Natural killer cell (primary cell): ENCODE measurements at regions not wholly inside any gene's neighbourhood (a gene's known extent, or its start where the extent isn't known, plus 50 kb on each side); places are given as distances from the start of the nearest gene placed in this dataset.

Experiments used
- ATAC-seq, 3 donors: fragments of 150-1000 bp in 2 of 3; fragments of 200-7000 bp in 1 of 3; cut with Tn5 transposase; 1 replicate in 1 of 3; 2 replicates in 2 of 3; pipeline ENCODE4 v1.10.0; 2021; ENCODE audit warnings: mild to moderate bottlenecking in 2 of 3, moderate library complexity in 2 of 3
- DNase-seq, 2 donors: peaks; one replicate each; pipeline versions ENCODE4 v3.0.0 to v3.0.0-alpha.2; 2013 to 2021; ENCODE audit warnings: mixed read lengths in 1 of 2
- H3K27ac ChIP-seq: one replicate; pipeline ENCODE4 v1.5.1; 2013; ENCODE audit warnings: mild to moderate bottlenecking, low read length
- H3K27me3 ChIP-seq: one replicate; pipeline ENCODE4 v1.6.1; 2013; ENCODE audit warnings: low read length; ENCODE audit not compliant: control insufficient read depth, insufficient read depth
- H3K36me3 ChIP-seq: one replicate; pipeline ENCODE4 v1.6.1; 2013; ENCODE audit warnings: low read length; ENCODE audit not compliant: control insufficient read depth, insufficient read depth
- H3K4me1 ChIP-seq: one replicate; pipeline ENCODE4 v1.6.1; 2013; ENCODE audit warnings: low read length; ENCODE audit not compliant: control insufficient read depth, insufficient read depth
- H3K4me3 ChIP-seq: one replicate; pipeline ENCODE4 v1.5.1; 2013; ENCODE audit warnings: low read length
- H3K9me3 ChIP-seq: one replicate; pipeline ENCODE4 v1.6.1; 2013; ENCODE audit warnings: low read length; ENCODE audit not compliant: control insufficient read depth, insufficient read depth
- H3K27ac Mint-ChIP-seq, 2 donors: one replicate each; pipeline ENCODE4 v1.8.0; 2022; ENCODE audit warnings: mild to moderate bottlenecking in 2 of 2, mixed read lengths in 2 of 2, moderate library complexity in 1 of 2
- H3K27me3 Mint-ChIP-seq, 2 donors: one replicate each; pipeline ENCODE4 v1.8.0; 2022; ENCODE audit warnings: low read depth in 2 of 2, mixed read lengths in 2 of 2
- H3K36me3 Mint-ChIP-seq: one replicate; pipeline ENCODE4 v1.8.0; 2022; ENCODE audit warnings: mixed read lengths
- H3K4me1 Mint-ChIP-seq, 2 donors: one replicate each; pipeline ENCODE4 v1.8.0; 2022; ENCODE audit warnings: mixed read lengths in 2 of 2
- H3K4me3 Mint-ChIP-seq: one replicate; pipeline ENCODE4 v1.8.0; 2022; ENCODE audit warnings: mild to moderate bottlenecking, moderate library complexity, mixed read lengths
- H3K9me3 Mint-ChIP-seq, 2 donors: one replicate each; pipeline ENCODE4 v1.8.0; 2022; ENCODE audit warnings: mixed read lengths in 2 of 2
- WGBS: methylation state at CpG from one replicate; pipeline ENCODE4 v1.1.7; 2013; ENCODE audit warnings: missing lambda C conversion rate; ENCODE audit not compliant: insufficient coverage; 5-methylcytosine and 5-hydroxymethylcytosine counted together
- intact Hi-C: fragments of 100-400 bp; cut with micrococcal nuclease; formaldehyde crosslinking; loops from one replicate; pipeline ENCODE4 v1.14.2; 2022
- TF ChIP-seq, protein P1 (sequence below): fragments of 200-600 bp; IDR thresholded peaks from one replicate; pipeline ENCODE4 v1.8.0; 2022; ENCODE audit warnings: antibody characterized with exemption

DNA sequence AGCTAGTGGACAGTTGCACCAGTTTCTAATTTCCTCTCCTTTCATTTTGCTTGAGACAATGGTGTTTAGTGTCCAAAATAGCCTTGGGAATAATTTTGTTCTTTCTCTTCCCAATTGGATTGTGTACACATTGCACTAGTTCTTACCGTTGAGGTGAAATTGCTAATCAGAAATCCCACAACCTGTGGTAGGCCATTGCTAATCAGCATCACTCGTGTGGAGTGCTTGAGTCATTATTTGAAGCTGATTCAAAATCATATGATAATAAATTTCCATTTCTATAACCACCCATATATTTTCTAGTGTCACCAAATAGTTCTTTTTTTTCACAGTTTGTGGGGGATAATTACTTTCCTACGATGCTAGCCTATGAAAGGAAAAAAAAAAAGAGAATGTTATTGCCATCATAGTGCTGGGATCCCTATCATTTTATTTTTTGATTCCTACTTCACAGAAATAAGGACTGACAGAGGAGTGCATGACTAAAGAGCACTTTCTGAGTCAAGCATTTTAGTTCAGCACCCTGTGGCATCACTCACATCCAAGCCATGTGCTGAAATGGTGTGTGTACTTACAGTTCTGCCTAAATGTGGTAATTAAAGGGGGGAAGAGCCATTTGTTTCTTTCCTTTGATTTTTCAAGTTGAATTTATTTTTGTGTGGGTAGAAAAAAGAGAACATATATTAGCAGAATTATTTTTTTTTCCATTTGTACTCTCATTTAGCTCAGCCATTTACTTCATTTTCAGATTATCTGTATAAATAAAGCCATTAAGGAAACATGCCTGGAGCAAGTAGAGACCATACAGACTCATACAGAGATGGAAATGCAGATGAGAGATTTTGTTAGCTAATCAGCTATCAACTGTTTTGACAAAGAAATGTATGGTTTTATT, 108.0 kb upstream of the MEIS2 start:
- TF ChIP-seq, protein P1, sequence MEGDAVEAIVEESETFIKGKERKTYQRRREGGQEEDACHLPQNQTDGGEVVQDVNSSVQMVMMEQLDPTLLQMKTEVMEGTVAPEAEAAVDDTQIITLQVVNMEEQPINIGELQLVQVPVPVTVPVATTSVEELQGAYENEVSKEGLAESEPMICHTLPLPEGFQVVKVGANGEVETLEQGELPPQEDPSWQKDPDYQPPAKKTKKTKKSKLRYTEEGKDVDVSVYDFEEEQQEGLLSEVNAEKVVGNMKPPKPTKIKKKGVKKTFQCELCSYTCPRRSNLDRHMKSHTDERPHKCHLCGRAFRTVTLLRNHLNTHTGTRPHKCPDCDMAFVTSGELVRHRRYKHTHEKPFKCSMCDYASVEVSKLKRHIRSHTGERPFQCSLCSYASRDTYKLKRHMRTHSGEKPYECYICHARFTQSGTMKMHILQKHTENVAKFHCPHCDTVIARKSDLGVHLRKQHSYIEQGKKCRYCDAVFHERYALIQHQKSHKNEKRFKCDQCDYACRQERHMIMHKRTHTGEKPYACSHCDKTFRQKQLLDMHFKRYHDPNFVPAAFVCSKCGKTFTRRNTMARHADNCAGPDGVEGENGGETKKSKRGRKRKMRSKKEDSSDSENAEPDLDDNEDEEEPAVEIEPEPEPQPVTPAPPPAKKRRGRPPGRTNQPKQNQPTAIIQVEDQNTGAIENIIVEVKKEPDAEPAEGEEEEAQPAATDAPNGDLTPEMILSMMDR, result no peak
- no peak overlapping the region for H3K4me3 ChIP-seq
- no peaks in the 10 kb centered on the region for H3K27me3 Mint-ChIP-seq
- H3K4me1 Mint-ChIP-seq, result no peaks in the 10 kb centered on the region
- H3K36me3 Mint-ChIP-seq, result no peaks in the 10 kb centered on the region
- peaks cover 10 to 14% of the 10 kb centered on the region in 2 donors for H3K9me3 Mint-ChIP-seq
- WGBS, result 88% methylated on average over 1 of the region's 3 CpGs
- no peak for DNase-seq
- H3K4me3 Mint-ChIP-seq, result no peak overlapping the region
- no peaks in the 10 kb centered on the region for H3K27me3 ChIP-seq
- H3K4me1 ChIP-seq, result no peaks in the 10 kb centered on the region
- no peaks in the 10 kb centered on the region for H3K36me3 ChIP-seq
- H3K27ac Mint-ChIP-seq, result no peak overlapping the region
- intact Hi-C loops, result no loop called here
- no peak overlapping the region for H3K27ac ChIP-seq
- no peaks in the 10 kb centered on the region for H3K9me3 ChIP-seq
- no peak for ATAC-seq

DNA sequence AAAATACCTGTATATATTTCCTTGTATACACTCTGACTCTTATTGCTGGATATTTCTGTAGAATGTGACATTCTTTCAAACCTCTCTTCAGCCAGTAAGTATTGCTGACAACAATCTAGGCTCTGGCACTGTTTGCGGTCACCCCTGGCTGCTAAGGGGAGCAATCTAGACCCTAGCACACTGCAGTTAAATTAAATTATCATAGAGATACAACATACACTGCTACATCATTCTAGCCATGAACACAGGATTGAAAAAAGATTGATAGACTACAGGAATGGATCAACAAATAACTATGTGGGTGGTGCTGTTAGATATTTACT, 108.7 kb upstream of the MEIS2 start:
- Histone ChIP-seq H3K27me3 (no peaks in the 10 kb centered on the region), H3K4me1 (no peaks in the 10 kb centered on the region), H3K36me3 (no peaks in the 10 kb centered on the region), H3K9me3 (no peaks in the 10 kb centered on the region), H3K27ac (no peak overlapping the region), H3K4me3 (no peak overlapping the region)
- intact Hi-C loops, result no loop called here
- no peaks in the 10 kb centered on the region for H3K36me3 Mint-ChIP-seq
- 100% methylated on average over 1 of the region's 1 CpG for WGBS
- H3K27ac Mint-ChIP-seq, result no peak overlapping the region
- H3K27me3 Mint-ChIP-seq, result no peaks in the 10 kb centered on the region
- ATAC-seq (no peak), DNase-seq (no peak)
- H3K4me1 Mint-ChIP-seq, result no peaks in the 10 kb centered on the region
- H3K4me3 Mint-ChIP-seq, result no peak overlapping the region
- H3K9me3 Mint-ChIP-seq, result peaks cover 10 to 14% of the 10 kb centered on the region in 2 donors
- TF ChIP-seq, protein P1, result no peak

DNA sequence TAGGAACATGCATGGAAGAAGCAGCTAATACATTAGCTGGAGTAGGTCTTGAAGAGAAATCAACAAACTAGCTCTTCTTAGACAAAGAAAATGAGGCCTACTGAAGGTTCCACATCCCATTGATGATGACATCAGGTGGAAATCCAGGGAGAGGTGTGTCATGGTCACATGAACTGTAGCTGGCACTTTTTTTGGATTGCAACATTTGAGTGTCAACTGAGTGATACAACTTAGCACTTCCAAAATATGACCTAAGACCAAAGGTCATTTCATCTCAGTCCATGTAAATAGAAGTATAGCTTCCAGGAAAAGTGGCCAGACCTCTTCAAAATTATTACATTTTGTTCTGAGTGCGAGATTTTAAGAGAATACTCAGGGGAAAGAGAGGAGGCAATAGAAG, 117.2 kb upstream of the MEIS2 start:
- H3K27ac Mint-ChIP-seq, result no peak overlapping the region
- DNase-seq (no peak), ATAC-seq (no peak)
- WGBS, result 79% methylated on average over 1 of the region's 1 CpG
- Histone ChIP-seq H3K27ac (no peak overlapping the region), H3K4me3 (no peak overlapping the region), H3K27me3 (no peaks in the 10 kb centered on the region), H3K36me3 (no peaks in the 10 kb centered on the region), H3K9me3 (no peaks in the 10 kb centered on the region), H3K4me1 (no peaks in the 10 kb centered on the region)
- no peaks in the 10 kb centered on the region for H3K36me3 Mint-ChIP-seq
- H3K9me3 Mint-ChIP-seq, result peaks cover 4 to 9% of the 10 kb centered on the region in 2 donors
- H3K27me3 Mint-ChIP-seq, result no peaks in the 10 kb centered on the region
- TF ChIP-seq, protein P1, result no peak
- H3K4me3 Mint-ChIP-seq, result no peak overlapping the region
- intact Hi-C loops, result no loop called here
- no peaks in the 10 kb centered on the region for H3K4me1 Mint-ChIP-seq
